Fibroblast of lung (primary cell): ENCODE measurements at regions not wholly inside any gene's neighbourhood (a gene's known extent, or its start where the extent isn't known, plus 50 kb on each side); places are given as distances from the start of the nearest gene placed in this dataset.

Source experiments
- DNase-seq, 2 donors: peaks; one replicate each; pipeline versions ENCODE4 v3.0.0 to v3.0.0-alpha.2; 2010; ENCODE audit warnings: low read depth in 2 of 2
- H2AFZ ChIP-seq: 2 replicates; pipeline ENCODE4 v1.5.1; 2012; ENCODE audit warnings: low read length, control low read depth, inconsistent platforms
- H3K27ac ChIP-seq: 2 replicates; pipeline ENCODE4 v1.5.1; 2011; ENCODE audit warnings: low read length, control low read depth; ENCODE audit not compliant: insufficient read depth
- H3K27me3 ChIP-seq: 2 replicates; pipeline ENCODE4 v1.5.1; 2011; ENCODE audit warnings: mild to moderate bottlenecking, low read length; ENCODE audit not compliant: control insufficient read depth, insufficient read depth
- H3K36me3 ChIP-seq: 2 replicates; pipeline ENCODE4 v1.5.1; 2011; ENCODE audit warnings: low read length; ENCODE audit not compliant: control insufficient read depth, insufficient read depth
- H3K4me1 ChIP-seq: 2 replicates; pipeline ENCODE4 v1.5.1; 2011; ENCODE audit warnings: low read length; ENCODE audit not compliant: control insufficient read depth, insufficient read depth; ENCODE audit errors: extremely low read depth
- H3K4me2 ChIP-seq: 2 replicates; pipeline ENCODE4 v1.5.1; 2011; ENCODE audit warnings: low read length, control low read depth; ENCODE audit not compliant: insufficient read depth; ENCODE audit errors: extremely low read depth
- H3K4me3 ChIP-seq, 4 experiments: fragments of 200-600 bp in 1 of 4; sonication (generic) in 1 of 4; replicated peaks in 1 of 4; 2 replicates each; pipeline ENCODE4 v1.5.1; 2011 to 2016; ENCODE audit warnings: low read length in 4 of 4, low read depth in 3 of 4, mild to moderate bottlenecking in 3 of 4, control low read depth in 2 of 4, inconsistent platforms in 1 of 4, mixed read lengths in 1 of 4; ENCODE audit not compliant: insufficient read depth in 1 of 4; ENCODE audit errors: control extremely low read depth in 1 of 4
- H3K79me2 ChIP-seq: 2 replicates; pipeline ENCODE4 v1.5.1; 2012; ENCODE audit warnings: mild to moderate bottlenecking, low read length, inconsistent platforms; ENCODE audit not compliant: control insufficient read depth, insufficient read depth
- H3K9ac ChIP-seq: 2 replicates; pipeline ENCODE4 v1.5.1; 2011; ENCODE audit warnings: mild to moderate bottlenecking, low read length, control low read depth; ENCODE audit not compliant: insufficient read depth
- H3K9me3 ChIP-seq: 2 replicates; pipeline ENCODE4 v1.5.1; 2012; ENCODE audit warnings: low read depth, low read length; ENCODE audit not compliant: control insufficient read depth, insufficient read depth
- H4K20me1 ChIP-seq: 2 replicates; pipeline ENCODE4 v1.5.1; 2011; ENCODE audit warnings: low read length; ENCODE audit not compliant: control insufficient read depth, insufficient read depth; ENCODE audit errors: extremely low read depth
- EZH2 ChIP-seq: IDR thresholded peaks from 2 replicates; pipeline ENCODE4 v1.5.1; 2012; ENCODE audit warnings: low read length, control low read depth, mild to moderate bottlenecking; ENCODE audit errors: missing control alignments
- TF ChIP-seq, protein P1 (sequence below), 2 donors: IDR thresholded peaks in 1 of 2; conservative IDR thresholded peaks in 1 of 2; 1 replicate in 1 of 2; 2 replicates in 1 of 2; pipeline ENCODE4 v1.5.1; 2011 to 2012; ENCODE audit warnings: low read length in 2 of 2, control low read depth in 1 of 2, inconsistent platforms in 1 of 2, low read depth in 1 of 2, mild to moderate bottlenecking in 1 of 2

DNA sequence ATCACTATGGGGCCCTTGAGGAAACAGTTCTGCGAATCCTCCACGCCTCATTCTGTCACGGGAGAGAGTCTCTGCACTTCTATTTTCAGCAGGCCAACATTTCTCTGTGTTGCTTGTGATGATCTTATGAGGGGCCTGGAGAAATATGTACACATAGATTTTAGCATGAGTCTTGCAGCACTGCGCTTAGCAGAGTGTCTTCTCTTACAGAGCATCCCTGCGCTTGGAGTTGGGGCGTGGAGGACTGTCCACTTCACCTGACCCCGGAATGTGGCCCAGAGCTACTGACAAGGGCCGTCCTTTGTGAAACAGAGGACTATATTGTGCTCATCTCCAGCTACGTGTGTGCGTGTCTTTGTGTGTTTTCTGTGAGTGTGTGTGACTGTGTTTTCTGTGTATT, 428.2 kb upstream of the IRX4 start:
- no peaks in the 10 kb centered on the region for H3K27me3 ChIP-seq
- H3K79me2 ChIP-seq, result no peaks in the 10 kb centered on the region
- H3K27ac ChIP-seq, result no peak overlapping the region
- DNase-seq, result no peak
- no peak overlapping the region for H3K4me2 ChIP-seq
- H3K9me3 ChIP-seq, result no peaks in the 10 kb centered on the region
- no peak overlapping the region for H3K4me3 ChIP-seq
- TF ChIP-seq EZH2, result no peak
- TF ChIP-seq, protein P1, sequence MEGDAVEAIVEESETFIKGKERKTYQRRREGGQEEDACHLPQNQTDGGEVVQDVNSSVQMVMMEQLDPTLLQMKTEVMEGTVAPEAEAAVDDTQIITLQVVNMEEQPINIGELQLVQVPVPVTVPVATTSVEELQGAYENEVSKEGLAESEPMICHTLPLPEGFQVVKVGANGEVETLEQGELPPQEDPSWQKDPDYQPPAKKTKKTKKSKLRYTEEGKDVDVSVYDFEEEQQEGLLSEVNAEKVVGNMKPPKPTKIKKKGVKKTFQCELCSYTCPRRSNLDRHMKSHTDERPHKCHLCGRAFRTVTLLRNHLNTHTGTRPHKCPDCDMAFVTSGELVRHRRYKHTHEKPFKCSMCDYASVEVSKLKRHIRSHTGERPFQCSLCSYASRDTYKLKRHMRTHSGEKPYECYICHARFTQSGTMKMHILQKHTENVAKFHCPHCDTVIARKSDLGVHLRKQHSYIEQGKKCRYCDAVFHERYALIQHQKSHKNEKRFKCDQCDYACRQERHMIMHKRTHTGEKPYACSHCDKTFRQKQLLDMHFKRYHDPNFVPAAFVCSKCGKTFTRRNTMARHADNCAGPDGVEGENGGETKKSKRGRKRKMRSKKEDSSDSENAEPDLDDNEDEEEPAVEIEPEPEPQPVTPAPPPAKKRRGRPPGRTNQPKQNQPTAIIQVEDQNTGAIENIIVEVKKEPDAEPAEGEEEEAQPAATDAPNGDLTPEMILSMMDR (conservative IDR thresholded peaks at IDR 0.05 in 1 of 2, IDR thresholded peaks at IDR 0.05 in 1 of 2; ENCODE audit: low read depth in 1 of 2, low read length in 2 of 2), result no peak
- no peaks in the 10 kb centered on the region for H4K20me1 ChIP-seq
- no peak overlapping the region for H3K9ac ChIP-seq
- H2AFZ ChIP-seq, result no peak overlapping the region
- H3K4me1 ChIP-seq, result no peaks in the 10 kb centered on the region
- H3K36me3 ChIP-seq, result no peaks in the 10 kb centered on the region

DNA sequence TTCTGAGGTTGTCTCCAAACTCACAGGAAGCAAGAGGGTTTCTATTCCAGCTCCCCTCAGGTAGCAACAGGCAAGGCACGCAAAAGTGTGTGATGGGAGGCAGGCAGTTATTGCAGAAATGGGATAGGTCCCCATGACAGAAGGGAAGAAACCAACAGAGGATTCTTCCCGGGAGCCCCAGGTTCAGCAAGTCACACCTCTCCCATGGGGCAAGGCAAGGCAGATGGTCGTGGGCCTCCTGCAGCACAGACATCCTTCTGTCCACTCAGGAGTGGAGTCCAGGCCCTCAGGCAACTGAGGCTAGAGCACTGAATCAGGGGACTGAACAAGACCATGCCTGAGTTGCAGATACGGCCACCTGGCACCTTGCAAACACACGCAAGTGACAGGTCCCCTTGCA, 424.9 kb upstream of the IRX4 start:
- Histone ChIP-seq H2AFZ (no peak overlapping the region), H3K36me3 (no peaks in the 10 kb centered on the region), H3K4me3 (no peak overlapping the region), H4K20me1 (no peaks in the 10 kb centered on the region), H3K4me1 (no peaks in the 10 kb centered on the region), H3K9me3 (no peaks in the 10 kb centered on the region), H3K79me2 (no peaks in the 10 kb centered on the region), H3K27ac (no peak overlapping the region), H3K4me2 (no peak overlapping the region), H3K27me3 (no peaks in the 10 kb centered on the region), H3K9ac (no peak overlapping the region)
- DNase-seq, result no peak
- TF ChIP-seq EZH2, result no peak
- TF ChIP-seq, protein P1 (conservative IDR thresholded peaks at IDR 0.05 in 1 of 2, IDR thresholded peaks at IDR 0.05 in 1 of 2; ENCODE audit: low read depth in 1 of 2, low read length in 2 of 2), result no peak

- Histone ChIP-seq H3K36me3 (no peaks in the 10 kb centered on the region), H3K4me2 (no peak overlapping the region), H3K27ac (no peak overlapping the region), H3K4me1 (no peaks in the 10 kb centered on the region), H3K9me3 (no peaks in the 10 kb centered on the region), H3K79me2 (no peaks in the 10 kb centered on the region), H4K20me1 (no peaks in the 10 kb centered on the region), H3K4me3 (no peak overlapping the region), H2AFZ (no peak overlapping the region), H3K9ac (no peak overlapping the region), H3K27me3 (no peaks in the 10 kb centered on the region)
- DNase-seq, result no peak
- TF ChIP-seq EZH2, result no peak
- TF ChIP-seq, protein P1 (conservative IDR thresholded peaks at IDR 0.05 in 1 of 2, IDR thresholded peaks at IDR 0.05 in 1 of 2; ENCODE audit: low read depth in 1 of 2, low read length in 2 of 2), result no peak
These were observed 424.0 kb upstream of the IRX4 start for GRCh38 chr5:2306711-2307110.
